NCI-H2171 treated with DMSO at 0.1 percent for 48 hours (cell line): ENCODE measurements at regions not wholly inside any gene's neighbourhood (a gene's known extent, or its start where the extent isn't known, plus 50 kb on each side); places are given as distances from the start of the nearest gene placed in this dataset.

Experiments used
- DNase-seq: peaks from one replicate; lab custom pipeline; 2025; lab: John Stamatoyannopoulos, UW

DNA sequence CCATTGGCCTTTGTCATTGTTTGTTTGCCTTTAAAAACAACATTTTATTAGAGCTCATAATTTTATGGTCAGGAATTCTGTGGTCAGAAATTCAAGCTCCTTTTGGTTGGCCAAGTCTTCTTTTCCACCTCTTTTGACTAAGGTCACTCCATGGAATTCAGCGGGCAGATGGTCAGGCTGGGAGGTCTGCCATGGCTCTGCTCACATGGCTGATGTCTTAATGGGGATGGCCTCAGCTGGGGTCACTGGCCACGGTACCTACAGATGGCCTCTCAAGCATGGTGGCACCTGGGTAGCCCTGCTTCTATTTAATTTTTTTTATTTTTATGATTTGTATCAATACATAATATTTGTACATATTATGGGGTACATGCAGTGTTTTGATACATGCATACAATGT, 360.8 kb upstream of the MCTP2 start:
- DNase-seq = no peak

DNA sequence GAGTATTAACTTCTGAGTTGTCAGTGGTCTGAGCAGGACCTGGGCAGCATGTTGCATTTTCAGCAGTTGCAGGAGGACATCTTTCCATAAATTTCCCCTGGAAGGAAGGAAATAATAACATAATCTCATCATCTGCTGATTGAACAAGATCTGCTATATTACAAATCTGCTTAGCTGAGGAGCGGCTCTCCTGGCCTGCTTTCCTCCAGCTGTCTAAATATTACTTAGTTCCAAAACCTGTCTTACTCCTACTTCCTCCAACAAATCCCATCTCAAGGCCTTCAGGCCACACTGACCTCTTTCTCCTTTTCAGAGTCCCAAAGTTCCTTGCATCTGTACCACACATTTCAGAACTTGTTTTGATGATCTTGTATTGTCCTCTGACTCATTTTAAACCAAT, 364.4 kb upstream of the MCTP2 start:
- DNase-seq = no peak

DNA sequence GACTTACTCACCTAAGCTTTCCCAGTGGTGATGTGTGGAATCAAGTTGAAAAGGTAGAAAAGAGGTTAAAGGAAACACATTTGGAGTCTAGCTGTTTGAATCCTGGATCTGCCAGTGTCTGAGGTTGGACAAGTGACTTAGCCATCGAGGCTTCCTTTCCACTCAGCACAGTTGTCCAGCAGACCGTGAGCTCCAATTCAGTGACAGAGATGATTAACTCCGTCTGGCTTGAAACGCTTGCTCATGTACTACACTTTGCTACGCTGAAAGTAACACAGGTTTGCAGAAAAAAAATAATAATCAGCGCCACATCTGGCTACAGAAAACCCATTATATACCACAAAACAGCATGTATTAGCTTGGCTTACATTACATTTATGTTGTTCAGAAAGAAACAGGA, 364.9 kb upstream of the MCTP2 start:
- DNase-seq = peak; percentile 23

DNA sequence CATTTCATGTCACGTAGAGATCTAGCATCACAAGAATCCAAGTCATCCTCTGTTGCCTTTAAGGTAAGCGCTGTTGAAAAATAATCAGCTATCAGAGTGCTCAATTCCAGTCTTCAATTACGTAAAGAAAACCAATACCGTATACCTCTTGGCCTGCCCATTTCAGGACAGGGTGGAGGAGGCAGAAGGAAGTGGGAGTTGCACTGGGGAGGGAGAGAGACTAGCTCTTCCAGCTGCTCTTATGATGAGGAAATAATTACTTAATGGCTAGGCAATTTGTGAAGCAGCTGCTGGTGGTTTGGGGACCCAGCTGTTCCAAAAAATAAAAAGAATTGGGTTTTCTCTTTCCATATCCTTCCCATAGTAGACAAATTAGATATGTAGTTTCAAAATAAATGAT, 365.8 kb upstream of the MCTP2 start:
- peak; percentile 87 for DNase-seq

DNA sequence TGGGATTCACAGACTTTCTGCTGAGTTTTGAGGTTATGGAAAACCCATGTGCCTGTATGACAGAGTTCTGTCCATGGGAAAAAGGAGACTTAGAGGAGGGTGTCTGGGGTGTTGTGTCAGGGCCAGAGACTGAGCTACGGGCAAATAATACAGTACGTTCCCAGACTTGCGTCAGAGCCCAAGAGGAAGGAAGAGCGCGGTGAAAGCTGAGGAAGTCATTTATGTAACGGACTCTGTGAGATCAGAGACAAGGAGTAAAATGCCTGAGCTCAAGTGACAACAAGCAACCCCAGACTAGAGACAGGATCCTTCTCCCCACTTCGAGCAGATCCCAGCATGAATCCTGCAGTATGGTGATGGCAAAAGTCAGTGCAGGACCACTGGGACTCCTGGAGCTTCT, 368.6 kb upstream of the MCTP2 start:
- no peak for DNase-seq

DNA sequence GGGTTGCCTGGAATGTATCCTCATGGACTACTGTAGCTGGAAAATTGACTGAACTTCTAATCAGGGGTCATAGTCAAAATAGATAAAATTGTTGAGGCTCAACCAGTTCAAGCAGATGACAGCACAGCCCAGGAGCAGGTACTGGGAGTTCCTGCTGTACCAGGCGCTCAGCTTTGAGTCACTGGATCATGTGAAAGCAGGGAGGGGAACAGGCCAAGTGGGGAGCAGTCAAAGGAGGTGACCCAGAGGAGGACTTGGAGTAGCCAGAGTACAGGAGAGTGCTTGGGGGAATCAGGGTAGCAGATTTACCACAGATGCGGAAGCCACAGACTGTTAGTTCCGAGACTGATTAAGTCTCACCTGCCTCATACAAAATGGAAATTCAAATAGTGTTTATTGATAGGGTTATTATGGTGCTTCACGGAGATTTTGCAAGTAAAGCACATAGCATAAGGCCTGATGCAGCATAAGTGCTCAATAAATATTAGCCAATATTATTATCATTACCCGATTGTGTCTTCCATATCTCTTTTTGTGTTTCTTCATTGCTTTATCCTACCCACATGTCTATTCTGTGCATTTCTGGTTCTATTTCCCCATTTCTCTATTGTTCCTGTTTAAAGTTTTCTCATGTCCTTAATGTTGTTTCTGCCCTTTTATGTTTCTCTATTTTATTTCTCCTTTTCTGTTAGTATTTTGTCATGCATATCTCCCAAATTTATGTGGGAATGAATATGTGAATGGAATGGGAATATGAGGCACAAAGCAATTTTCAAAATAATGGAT, 369.2 kb upstream of the MCTP2 start:
- DNase-seq = no peak

DNA sequence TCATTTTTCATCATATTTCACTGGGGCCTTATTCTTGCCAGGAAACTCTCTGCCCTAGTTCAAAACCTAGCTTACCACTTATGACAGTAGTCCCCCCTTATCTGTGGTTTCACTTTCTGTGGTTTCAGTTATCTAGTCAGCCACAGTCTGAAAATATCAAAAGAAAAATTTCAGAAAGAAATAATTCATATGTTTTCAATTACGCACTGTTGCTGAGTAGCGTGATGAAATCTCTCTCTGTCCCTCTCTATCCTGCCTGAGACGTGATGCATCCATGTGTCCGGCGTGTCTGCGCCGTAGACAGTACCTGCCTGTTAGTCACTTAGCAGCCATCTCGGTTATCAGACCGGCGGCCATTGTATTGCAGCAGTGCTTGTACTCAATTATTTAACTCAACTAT, 369.9 kb upstream of the MCTP2 start:
- DNase-seq = no peak

DNA sequence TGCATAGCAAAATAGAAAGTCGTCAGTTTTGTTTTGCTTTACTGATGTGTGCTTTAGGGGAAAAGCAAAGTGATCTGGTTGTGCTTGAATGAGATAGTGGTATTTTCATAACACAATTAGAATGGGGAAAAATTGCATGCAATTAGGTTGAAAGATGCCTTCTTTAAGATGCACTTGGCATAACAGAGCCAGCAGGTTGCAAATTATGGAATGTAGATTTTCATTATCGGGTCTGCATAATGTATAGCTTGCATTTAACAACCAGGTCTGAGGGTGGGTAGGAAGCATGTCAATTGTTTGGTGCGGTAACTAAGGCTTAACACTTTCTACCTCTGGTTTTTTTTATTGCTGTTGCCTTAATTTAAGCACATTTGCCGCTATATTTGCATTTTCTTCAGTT, 370.7 kb upstream of the MCTP2 start:
- DNase-seq = no peak

DNA sequence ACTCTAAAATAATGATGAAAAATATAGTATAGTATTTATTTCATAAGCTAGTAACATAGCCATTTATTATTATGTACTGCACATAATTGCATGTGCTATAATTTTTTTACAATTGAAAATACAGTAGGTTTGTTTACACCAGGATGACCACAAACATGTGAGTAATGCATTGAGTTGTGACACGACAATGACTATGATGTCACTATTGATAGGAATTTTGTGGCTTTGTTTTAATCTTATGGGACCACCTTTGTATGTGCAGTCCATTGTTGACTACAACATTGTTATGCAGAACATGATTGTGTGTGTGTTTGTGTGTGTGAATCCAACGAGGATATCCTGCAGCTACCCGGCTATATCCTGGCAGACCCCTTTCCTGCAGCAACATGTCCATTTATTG, 372.2 kb upstream of the MCTP2 start:
- no peak for DNase-seq

DNA sequence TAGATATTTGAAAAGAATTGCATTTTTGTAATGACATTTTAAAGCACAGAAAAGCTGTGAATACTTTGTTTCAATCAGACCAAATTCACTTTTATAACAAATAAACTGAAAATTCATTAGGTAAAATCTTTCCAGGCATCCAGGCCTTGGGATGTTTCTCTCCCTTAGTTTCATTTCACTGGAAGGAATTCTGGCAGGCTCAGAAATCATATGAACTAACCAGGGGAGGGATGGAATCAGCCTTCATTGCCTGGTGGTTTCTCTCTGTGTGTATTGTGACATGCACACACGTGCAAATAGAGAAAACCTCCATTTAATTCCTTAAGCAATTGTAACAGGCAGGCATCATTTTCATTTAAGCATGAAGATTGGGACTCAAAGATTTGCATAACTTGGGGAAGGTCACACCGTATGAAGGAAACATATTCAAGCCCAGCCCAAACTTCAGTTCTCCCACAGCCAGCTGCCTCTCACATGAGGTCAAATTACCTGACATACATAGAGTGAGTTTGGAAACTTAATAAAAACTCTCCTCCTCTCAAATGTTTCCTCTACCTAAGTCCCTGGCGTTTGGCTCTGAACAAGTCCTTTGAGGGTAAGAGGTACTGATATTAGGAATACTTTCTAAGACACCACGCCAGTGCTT, 376.1 kb upstream of the MCTP2 start:
- DNase-seq = no peak

DNA sequence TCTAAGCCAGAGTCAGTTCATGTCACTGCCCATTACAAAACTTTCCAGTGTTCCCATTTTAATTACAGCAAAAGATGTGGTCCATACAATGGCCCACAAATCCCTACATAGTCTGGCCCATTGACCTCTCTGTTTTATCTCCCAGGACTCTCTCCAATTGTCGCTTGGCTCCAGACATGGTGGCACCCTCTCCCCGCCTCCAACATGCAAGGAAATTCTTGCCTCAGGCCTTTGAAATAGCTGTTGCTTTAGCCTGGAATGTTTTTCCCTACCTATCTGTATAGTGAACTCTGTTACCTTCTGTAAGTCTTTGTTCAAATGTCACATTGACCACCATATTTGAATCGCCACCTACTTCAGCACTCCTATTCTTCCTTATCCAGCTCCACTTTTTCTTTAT, 377.3 kb upstream of the MCTP2 start:
- DNase-seq = no peak

DNA sequence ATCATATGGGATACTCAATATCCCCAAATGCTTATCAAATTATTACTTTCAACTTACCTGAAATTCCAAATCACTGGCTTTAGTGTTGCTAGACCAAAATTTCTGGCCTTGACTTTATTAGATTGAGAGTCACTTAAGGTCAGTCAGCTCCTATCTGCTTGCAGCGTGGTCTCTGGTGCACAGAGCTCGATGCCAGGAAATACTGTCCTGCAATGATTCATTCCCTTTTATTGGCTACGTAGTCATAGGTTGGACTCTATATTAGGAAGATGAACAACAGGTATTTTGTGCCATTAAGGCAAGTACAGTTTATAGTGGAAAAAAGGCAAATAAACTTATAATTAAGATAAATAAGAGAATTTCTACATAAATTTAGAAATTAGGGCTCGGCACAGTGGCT, 378.6 kb upstream of the MCTP2 start:
- DNase-seq = no peak

DNA sequence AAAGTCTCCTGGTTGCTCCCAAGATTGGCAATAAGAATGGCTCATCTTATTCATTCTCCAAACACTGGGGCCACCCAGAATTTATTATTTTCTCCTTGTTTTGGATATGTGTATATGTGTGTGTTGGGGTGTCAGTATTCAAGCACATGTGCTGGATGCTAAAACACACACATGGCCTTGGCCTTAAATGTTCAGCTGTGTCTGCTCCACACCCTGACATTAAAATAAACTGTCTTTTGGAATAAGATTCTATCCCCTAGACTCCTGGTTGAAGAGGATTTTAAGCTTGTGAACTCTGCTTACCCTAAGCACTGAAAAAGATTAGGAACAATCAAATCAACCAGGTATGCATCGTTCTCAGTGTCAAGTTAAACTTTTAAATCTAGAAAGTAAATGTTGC, 382.9 kb upstream of the MCTP2 start:
- DNase-seq = no peak

DNA sequence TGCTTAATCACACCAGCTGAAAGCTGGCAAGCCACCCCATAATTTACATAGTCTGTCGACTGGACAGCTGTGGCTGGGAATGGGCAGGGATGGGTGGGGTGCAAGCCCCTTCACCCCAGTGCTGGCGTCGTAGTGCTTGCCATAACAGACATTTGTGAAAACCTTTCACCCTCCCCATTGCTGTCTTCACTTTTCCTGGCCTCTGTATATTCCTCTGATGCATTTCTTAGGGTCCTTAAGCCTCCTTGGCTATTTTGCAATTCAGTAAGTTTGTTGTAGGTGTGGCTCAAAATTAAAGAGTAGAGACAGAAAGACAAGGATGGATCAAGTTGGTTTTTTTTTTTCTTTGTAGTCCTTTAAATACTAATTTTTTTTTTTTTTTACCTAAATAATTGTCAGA, 383.3 kb upstream of the MCTP2 start:
- DNase-seq = no peak

DNA sequence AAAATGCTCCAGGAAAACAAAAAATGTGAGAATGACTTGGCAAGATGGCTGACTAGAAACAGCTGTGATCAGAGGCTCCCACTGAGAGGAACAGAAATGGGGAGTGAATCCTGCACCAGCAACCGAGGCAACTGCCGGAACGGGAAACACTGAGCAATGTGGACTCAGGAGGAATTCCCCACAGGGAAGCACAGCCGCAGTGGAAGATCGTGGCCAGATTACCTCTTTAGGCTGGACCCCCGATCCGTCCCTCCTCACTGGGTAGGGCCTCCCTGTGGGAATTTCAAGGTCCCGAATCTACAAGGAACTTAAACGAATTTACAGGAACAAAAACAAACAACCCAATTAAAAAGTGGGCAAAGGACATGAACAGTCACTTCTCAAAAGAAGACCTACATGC, 385.2 kb upstream of the MCTP2 start:
- DNase-seq = no peak

DNA sequence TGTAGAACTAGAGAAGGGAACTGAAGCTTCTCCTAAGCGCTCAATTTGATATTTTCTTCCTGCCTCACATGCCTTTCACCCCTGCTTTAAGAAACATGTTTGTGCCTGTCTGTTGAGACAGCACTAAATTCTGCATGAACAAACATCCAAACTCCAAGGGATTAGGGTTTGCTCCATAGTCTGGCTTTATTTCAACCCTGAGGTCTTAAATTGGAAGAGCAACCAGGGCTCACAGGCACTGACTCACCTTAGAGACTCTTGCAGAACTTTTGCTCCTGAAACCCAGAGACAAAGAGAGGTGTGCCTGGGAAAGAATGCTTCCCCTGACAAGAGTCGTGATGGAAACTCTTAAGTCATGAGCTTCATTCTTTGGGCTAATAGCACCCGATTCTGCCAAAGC, 393.9 kb upstream of the MCTP2 start:
- no peak for DNase-seq

DNA sequence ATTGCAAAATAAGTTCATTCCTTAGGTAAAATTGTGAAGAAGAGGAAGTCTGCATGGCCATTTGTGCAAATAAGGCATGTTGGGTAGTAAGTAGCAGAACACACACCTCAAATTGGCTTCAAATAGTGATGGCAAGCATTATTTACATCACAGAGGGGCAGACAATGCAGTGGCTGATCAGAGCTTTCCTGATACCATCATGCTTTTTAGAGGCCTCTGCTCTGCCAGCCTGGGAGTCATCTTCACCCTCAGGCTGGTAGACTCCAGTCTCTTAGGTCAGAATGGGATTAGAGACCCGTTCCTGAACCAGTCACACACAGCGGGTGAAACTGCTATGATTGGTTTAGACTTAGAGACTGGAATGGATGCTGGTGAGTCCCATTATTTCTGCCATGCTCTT, 396.0 kb upstream of the MCTP2 start:
- no peak for DNase-seq

DNA sequence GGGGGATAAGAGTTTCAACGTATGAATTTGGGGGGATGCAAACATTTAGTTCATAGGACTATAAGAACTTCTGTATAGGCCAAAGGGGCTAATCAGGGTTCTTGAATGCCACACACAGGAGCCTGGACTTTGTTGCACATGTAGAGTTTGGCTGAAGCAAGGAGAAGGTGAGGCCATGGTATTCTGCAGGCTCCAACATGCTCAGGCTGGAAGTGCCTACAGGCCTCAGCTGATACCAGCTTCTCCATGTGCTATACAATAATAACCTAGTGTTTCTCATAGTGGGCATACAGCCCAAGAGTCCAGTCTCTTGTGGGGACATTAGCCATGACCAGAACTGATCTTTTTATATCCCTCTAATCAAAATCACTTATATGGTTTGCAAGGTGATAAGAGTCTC, 399.7 kb upstream of the MCTP2 start:
- no peak for DNase-seq

DNA sequence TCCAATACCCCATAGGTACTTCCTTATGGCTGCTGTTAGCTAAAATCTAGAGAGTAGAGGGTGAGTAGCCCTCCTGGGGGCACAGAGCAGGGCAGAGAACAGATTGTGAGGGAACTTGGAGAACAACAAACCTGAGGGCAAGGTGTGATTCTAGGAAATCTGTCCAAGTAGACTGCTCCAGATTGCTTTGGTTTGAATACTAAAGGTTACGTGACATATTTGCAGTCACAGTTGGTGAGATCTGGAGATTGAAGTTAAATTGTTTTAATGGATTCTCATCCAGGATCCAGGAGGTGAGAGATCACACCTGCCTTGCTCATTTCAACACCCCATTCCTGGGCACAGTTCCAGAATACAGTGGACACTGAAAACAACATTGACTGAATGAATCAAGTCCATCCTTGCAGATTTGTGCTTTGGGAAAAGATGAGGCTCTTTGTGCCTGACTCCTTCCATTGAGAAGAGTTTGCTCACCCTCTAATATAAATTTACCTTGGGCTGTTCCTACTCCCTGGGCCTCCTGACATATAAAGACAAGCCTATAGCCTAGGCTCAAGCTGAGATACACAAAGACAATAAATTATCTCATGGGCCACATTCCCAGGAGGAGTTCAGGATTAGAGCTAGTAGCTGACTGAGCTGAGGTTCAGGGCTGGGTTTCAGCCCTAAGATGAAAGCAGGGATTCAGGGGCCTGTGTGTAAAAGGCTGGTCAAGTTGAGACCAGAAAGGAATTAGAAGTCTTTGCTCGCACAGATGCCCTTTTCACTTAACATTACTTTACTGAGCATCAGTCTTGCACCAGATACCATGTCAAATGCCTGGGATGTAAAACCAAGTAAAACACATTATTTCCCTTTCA, 400.9 kb upstream of the MCTP2 start:
- DNase-seq = no peak

DNA sequence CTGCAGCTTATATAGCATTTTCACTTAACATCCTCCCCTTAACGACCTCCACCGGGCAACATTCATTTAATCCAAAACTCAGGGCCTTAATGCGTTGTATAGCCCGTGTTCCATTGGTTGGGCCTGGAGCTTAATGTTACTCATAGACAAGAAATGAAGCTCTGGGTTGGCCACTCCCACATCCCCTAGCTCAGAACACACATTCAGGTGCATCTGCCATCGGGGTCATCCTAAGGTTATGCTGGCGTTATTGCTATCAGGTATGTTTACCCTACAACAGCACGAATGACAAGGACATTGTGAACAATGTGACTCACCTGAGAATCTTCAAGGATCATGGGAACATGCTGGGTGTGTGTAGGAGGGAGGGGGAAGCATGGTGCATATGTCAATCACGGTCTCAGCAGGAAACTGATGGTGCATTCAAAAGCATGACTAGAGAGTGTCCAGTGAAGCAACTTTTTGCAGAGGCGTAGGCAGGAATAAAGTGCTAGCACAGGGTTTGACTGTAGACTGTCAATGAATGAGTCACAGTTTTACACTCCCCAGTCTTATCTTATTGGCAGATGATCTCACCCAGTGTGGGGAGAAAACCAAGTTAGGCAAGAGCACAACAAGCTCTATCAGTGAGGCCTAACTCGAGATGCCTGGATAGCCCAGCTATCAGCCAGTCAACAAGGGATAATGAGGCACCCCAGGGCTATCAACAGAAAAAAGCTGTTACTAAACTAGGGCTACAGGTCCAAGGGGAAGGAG, 402.1 kb upstream of the MCTP2 start:
- DNase-seq = no peak

DNA sequence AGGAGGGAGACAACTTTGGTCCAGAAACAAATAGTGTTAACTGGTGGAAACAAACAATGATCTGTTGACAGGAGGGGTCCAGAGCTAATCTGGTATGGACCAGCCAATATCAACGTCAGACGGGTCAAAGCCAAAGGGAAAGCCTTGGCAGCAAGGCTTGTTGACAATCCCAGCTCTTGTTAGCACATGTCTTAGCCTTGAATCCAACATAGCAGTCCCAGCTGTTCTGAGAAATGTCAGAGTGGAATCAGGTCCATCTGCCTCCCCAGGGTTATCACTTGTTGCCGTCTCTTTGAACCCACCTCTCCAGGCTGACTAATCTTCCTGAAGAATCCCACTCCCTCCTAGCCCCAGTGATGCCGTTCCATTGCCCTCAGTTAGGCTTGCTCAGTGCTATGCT, 404.6 kb upstream of the MCTP2 start:
- DNase-seq = no peak

DNA sequence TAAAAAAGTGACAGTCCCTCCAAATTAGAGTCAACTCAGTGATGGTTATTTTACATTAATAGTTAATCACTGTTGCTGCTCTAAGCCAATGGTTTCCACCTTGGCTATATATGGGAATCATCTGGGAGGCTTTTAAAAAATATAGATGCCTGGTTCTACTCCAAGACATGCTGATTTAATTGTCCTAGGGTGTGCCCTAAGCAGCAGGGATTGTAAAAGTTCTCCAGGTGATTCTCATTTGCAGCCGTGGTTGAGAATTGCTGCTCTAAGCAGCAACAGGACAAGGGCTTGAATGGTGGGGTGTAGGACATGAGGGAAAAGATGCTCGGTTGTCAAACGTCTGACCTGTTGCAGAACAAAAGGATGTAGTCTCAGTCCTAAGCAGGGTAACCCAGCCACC, 405.1 kb upstream of the MCTP2 start:
- DNase-seq = no peak
